GM12873 (cell line): ENCODE measurements at regions not wholly inside any gene's neighbourhood (a gene's known extent, or its start where the extent isn't known, plus 50 kb on each side); places are given as distances from the start of the nearest gene placed in this dataset.

Experiments
- TF ChIP-seq, protein P1 (sequence below): IDR thresholded peaks from 2 replicates; pipeline ENCODE4 v1.5.1; 2012; ENCODE audit warnings: low read depth, mild to moderate bottlenecking, moderate library complexity, low read length, control low read depth; ENCODE audit not compliant: insufficient read depth; ENCODE audit errors: missing control alignments

DNA sequence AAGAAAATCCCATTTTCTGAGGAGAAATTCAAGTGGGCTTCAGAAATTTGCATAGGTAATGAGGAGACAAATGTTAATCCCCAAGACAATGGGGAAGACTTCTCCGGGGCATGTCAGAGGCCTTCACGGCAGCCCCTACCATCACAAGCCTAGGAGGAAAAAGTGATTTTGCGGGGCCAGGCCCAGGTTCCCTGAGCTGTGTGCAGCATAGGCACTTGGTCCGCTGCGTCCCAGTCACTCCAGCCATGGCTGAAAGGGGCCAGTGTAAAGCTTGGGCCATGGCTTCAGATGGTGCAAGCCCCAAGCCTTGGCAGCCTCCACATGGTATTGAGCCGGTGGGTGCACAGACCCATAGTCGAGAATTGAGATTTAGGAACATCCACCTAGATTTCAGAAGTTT, 570.7 kb downstream of the KCNA4 start:
- TF ChIP-seq, protein P1, sequence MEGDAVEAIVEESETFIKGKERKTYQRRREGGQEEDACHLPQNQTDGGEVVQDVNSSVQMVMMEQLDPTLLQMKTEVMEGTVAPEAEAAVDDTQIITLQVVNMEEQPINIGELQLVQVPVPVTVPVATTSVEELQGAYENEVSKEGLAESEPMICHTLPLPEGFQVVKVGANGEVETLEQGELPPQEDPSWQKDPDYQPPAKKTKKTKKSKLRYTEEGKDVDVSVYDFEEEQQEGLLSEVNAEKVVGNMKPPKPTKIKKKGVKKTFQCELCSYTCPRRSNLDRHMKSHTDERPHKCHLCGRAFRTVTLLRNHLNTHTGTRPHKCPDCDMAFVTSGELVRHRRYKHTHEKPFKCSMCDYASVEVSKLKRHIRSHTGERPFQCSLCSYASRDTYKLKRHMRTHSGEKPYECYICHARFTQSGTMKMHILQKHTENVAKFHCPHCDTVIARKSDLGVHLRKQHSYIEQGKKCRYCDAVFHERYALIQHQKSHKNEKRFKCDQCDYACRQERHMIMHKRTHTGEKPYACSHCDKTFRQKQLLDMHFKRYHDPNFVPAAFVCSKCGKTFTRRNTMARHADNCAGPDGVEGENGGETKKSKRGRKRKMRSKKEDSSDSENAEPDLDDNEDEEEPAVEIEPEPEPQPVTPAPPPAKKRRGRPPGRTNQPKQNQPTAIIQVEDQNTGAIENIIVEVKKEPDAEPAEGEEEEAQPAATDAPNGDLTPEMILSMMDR, result no peak

GRCh38 chr11:29438815-29439214, 578.0 kb downstream of the KCNA4 start:
- TF ChIP-seq, protein P1, result no peak

GRCh38 chr11:29435421-29435820, 581.4 kb downstream of the KCNA4 start:
- TF ChIP-seq, protein P1, result no peak

GRCh38 chr11:29432719-29433325, 584.0 kb downstream of the KCNA4 start:
- TF ChIP-seq, protein P1, result peak; percentile 37

DNA sequence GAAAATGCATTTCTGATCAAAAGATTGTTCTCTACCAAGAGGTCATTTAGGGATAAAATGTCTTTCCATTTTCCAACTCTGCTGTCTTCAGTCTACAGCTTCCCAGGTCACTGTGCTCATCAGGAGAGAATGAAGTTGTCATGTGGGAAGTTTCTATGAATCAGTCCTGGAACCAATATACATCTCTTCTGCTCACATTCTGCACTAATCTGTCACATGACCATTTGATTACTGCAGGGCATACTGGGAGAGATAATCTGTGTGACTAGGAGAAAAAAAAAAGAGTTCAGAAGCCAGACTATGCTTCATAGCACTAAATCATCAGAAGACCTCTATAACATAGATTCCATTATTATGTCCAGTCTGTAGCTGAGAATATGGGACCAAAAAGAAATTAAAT, 611.5 kb downstream of the KCNA4 start:
- TF ChIP-seq, protein P1, result no peak

- TF ChIP-seq, protein P1, result no peak
Measured at GRCh38 chr11:29395555-29396072, 621.2 kb downstream of the KCNA4 start.

DNA sequence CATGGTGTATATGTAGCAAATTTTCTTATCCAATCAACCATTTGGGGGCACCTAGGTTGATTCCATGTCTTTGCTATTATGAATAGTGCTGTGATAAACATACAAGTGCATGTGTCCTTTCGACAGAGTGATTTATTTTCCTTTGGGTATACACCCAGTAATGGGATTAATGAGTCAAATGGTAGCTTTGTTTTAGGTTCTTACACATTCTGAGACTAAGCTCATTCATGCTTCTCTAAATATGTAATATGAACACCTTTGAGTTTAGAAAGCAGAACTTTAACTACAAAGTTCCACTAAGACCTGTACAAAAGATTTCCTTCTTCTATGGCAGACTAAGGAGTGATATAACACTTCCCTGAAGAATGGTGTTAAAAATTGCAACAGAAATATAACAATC, 627.0 kb downstream of the KCNA4 start:
- TF ChIP-seq, protein P1, result no peak

DNA sequence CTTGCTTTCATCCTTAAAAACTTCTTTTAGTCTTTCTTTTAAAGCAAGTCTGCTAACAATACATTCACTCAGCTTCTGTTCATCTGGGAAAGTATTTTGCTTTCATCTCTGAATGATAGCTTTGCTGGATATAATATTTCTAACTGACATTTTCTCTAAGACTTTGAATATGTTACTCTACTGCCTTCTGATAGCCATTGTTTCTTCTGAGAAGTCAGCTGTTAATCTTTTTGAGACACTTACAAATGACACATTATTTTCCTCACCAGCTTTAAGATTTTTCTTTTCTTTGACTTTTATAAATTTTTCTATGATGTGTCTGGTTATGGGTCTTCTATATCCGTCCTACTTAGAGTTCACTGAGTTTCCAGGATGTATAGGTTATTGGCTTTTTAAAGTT, 643.1 kb downstream of the KCNA4 start:
- TF ChIP-seq, protein P1, result no peak
